ENCODE measurements at regions not wholly inside any gene's neighbourhood (a gene's known extent, or its start where the extent isn't known, plus 50 kb on each side); places are given as distances from the start of the nearest gene placed in this dataset.

DNA sequence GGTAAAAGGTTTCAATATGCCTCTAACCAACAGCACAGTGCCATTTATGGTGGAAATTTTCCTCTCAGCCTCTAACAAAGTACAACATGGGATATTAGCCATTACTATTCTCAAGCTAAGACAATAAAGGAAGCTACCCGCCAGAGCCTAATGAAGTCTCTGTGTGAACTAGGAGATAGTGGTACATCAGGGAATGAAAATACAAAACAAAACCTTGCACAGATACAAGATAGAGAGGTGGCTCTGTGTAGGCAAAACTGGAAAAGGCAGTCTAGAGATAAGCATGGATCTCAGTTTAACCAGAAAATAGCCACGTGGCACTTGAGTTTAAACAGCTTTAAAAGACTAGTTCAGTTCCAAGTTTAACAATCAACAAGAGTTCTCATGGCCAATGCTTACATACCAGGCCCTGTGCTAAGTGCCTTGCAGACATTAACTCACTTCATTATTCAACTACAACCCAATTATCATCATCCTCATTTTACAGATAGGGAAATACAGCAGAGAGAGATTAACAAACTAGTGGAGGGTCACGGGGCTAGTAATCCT is 279.3 kb downstream of the IGSF11 start:
- TF ChIP-seq, protein P1, sequence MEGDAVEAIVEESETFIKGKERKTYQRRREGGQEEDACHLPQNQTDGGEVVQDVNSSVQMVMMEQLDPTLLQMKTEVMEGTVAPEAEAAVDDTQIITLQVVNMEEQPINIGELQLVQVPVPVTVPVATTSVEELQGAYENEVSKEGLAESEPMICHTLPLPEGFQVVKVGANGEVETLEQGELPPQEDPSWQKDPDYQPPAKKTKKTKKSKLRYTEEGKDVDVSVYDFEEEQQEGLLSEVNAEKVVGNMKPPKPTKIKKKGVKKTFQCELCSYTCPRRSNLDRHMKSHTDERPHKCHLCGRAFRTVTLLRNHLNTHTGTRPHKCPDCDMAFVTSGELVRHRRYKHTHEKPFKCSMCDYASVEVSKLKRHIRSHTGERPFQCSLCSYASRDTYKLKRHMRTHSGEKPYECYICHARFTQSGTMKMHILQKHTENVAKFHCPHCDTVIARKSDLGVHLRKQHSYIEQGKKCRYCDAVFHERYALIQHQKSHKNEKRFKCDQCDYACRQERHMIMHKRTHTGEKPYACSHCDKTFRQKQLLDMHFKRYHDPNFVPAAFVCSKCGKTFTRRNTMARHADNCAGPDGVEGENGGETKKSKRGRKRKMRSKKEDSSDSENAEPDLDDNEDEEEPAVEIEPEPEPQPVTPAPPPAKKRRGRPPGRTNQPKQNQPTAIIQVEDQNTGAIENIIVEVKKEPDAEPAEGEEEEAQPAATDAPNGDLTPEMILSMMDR (IDR thresholded peaks at IDR 0.05): no peak
- TF ChIP-seq POLR2AphosphoS5 (IDR thresholded peaks at IDR 0.05; ENCODE audit: insufficient read depth in 1 of 2, low read depth in 1 of 2): no peak
